ENCODE measurements at regions not wholly inside any gene's neighbourhood (a gene's known extent, or its start where the extent isn't known, plus 50 kb on each side); places are given as distances from the start of the nearest gene placed in this dataset.
"Not testable (repeated sequence)": the region's sequence is repeated elsewhere in the genome, so short reads cannot be mapped to it uniquely, and the experiment has no call there.

DNA sequence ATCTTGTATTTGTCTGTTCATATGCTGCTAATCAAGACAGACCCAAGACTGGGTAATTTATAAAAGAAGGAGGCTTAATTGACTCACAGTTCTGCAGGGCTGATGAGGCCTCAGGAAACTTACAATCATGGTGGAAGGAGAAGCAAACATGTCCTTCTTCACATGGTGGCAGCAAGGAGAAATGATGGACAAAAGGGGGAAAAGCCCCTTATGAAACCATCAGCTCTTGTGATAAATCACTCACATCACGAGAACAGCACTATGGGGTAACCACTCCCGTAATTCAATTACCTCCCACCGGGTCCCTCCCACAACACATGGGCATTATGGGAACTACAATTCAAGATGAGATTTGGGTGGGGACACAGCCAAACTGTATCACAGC is 117.0 kb downstream of the TTC6 start:
- not testable (repeated sequence) for DNase-seq

DNA sequence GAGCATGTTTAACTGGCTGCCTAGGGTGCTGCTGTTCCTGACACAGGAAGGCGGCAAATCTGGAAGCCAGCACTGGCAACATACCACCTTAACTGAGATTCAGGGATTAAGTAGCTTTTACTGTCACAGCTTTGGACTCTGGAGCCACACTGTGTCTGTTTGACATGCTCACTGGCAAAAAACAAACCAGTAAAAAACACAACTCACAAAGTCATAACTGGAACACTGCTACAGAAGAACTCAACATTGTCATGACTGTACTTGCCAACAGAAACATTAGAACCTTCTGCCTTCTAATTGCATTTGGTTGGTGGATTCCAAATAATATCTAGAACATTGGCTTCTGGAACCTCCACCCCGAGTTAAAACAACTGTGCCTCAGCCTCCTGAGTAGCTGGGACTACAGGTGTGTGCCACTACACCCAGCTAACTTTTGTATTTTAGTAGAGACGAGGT is 117.6 kb downstream of the TTC6 start:
- no peak for DNase-seq

DNA sequence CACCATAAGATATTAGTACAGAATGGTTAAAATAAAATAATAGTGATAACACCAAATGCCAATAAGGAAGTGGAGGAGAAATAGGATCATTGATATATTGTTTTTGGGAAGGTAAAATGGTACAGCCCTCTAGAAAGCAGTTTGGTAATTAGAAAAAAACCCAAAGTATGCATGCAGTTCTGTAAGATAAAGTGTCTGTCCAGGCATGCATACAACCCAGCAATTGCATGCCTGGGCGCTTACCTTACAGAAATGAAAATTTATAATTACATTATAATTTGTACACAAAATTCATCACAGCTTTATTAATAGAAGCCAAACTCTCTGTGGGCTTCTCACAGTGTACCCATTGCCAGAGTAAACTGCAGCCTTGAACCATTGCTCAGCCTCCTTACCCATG is 124.7 kb downstream of the TTC6 start:
- no peak for DNase-seq

DNA sequence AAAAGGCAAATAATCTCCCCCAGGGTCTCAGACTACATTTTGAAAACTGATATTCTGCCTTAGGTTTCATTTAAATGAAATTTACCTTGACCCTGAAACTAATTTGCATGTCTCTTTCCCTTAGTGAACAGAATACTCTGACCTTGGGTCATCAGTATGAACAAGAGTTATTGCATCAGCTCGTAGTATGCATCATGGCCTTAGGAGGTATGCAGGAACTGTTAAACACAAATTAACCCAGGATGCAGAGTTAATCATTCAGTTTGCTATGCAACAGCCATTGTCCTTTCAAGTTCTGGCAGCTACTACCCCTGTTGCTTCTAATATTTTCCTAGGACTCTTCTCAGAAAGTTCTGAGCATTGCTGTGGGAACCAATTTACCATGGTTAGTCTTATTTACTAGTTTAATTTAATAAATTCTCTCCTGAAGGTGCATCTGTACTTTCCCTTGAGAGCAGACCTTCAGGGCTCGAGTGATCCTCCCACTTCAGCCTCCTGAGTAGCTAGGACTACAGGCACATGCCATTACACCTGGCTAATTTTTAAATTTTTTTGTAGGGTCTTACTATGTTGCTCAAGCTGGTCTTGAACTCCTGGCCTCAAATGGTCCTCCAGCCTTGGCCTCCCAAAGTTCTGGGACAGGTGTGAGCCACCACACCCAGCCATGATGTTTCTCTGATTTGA is 126.7 kb downstream of the TTC6 start:
- no peak for DNase-seq

DNA sequence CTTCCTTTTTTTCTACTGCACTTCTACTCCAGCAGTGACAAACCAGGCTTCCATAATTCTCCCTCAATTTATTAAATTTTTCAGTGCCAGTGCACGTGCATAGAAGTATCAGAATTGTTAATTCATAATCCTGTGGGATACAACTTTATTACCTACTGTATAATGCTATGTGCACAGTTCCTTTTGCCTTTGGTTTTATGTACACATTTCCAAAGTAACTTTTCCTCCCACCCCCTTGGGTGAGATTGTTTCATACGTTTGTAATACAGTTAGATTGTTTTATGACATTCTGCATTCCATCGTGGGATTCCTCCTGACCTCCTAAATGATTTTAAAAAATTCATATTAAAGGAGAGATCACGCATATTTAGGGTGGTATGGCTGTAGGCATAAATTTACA is 128.1 kb downstream of the TTC6 start:
- DNase-seq, result no peak

DNA sequence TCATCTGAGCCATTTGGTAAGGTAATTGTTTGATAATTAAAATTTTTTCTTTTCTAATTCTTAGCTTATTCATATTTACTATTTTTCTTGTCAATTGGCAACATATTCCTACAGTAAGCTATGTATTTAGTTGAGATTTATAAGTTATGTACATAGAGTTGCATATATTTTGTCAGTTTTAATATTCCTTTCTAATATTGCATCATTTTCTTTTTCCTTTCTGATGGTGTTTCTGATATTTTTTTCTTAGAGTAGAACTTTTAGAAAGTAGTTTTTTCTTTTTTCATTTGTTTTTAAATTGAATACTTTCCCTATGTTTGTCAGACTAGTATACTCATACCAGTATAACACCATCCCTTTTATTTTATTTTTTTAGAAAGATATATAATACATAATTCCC is 131.3 kb downstream of the TTC6 start:
- DNase-seq, result no peak

DNA sequence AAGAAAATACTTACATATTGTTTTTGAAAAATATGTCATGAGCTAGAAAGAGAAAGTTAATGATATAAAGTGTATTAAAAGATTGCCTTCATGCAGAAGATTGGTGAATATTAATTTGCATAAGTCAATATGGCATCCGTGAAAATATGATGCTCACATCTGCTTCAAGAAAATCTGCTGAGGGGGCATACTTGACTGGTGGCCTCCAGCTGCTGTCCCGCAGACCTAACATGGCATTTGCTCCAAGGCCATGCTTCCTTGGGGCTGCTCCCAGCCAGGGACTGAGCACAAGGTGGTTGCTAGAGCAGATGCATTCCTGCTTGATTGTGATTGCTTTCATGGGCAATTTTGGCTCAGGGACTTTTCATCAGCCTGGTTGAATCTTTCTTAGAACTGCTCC is 133.8 kb downstream of the TTC6 start:
- DNase-seq, result no peak

DNA sequence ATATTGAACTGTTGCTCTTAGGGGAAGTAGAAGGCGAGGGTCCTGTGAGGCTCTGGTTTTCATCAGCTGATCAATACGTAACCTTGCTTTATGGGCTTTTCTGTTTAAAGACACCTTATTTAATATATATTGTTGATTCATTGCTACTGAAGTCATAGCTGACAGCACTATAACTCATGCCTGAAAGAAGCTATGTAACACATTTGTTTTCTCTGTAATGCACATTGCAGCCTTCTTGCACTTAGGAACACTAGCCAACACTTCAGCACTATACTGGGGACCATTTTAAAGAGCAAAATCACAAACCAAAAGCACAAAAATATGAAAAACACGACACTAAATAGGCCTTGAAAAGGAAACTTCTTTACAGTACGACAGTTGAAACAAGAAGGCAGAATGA is 135.7 kb downstream of the TTC6 start:
- DNase-seq, result no peak

DNA sequence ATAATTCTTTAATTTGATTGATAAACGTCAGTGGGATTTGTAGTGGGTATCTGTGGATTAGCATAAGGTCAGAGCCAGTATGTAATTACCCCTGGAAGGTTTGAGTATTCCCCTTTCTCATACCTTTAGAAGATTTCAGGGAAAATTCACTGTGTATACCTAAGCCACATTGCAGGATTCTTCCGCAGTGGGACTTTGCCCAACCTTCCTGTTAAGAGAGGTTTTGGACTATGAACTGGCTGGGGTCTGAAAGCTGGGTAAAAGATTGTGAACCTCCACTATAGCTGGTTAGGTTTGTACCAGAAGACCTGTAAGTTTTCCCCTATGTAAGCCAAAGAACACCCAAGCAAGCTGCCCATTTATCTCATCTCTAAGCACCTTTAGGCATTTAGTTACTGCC is 150.2 kb downstream of the TTC6 start:
- DNase-seq, result no peak

DNA sequence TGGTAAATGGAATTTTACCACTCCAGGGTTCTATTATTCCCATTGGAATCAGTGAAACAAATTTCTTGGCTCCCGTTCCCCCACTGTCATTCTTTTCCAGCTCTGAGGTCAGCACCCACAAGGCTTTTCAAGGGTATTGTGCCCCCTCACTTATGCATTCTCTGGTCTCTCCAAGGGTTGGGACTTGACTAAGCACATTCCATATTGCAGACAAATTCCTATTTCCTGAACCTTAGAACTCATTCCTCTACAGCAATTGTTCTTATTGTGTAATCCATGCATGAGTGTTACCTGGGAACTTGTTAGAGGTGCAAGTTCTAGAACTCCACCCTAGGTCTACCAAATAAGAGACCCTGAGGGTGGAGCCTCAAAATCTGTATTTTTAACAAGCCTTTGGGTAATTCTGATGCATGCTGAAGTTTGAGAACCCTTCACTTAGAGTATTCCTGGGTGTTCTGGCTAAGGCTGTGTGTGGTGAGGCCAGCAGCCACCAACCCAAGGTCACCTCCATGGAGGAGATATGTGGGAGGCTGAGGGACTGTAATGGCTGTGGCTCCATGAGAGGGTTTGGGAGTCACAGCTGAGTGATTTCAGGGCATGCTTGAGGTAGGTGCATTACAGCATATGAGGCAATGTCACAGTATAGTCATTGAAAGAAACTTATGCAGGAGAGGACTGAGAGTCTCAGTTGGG is 150.9 kb downstream of the TTC6 start:
- no peak for DNase-seq

DNA sequence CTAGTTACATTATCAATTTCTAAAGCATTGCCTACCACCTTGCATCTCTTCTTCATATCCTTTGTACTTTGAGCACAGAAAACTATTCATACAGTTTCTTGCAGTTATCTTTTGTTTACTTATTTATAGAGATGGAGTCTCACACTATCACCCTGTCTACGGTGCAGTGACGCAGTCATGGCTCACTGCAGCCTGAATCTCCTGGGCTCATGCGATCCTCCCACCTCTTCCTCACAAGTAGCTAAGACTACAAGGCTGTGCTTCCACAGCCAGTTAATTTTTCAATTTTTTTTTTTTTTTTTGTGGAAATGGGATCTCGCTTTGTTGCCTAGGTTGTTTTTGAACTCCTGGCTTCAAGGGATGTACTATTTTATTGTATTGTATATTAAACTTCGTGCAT is 158.0 kb downstream of the TTC6 start:
- no peak for DNase-seq

DNA sequence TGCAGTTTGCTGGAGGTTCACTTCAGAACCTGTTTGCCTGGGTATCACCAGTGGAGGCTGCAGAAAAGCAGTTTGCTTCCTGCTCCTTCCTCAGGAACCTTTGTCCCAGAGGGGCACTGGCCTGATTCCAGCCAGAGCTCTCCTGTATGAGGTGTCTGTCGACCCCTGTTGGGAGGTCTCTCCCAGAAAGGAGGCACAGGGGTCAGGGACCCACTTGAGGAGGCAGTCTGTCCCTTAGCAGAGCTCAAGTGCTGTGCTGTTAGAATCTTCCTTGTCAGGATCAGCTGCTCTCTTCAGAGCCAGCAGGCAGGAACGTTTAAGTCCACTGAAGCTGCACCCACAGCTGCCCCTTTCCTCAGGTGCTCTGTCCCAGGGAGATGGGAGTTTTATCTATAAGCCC is 164.8 kb downstream of the TTC6 start:
- DNase-seq, result not testable (repeated sequence)

DNA sequence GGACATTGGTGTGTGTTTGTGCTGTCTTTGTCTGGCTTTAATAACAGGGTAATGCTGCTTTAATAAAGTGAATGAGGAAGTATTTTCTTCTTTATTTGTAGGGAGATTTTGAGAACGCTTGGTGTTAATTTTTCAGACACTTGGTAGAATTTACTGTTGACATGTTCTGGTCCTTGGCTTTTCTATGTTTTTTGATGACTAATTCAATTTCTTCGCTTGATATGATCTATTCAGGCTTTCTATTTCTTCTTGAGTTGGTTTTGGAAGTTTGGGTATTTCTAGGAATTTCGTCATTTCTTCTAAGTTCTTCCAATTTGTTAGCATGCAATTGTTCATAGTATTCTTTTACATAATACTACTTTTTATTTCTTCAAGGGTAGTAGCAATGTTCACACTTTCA is 167.8 kb downstream of the TTC6 start:
- no peak for DNase-seq

DNA sequence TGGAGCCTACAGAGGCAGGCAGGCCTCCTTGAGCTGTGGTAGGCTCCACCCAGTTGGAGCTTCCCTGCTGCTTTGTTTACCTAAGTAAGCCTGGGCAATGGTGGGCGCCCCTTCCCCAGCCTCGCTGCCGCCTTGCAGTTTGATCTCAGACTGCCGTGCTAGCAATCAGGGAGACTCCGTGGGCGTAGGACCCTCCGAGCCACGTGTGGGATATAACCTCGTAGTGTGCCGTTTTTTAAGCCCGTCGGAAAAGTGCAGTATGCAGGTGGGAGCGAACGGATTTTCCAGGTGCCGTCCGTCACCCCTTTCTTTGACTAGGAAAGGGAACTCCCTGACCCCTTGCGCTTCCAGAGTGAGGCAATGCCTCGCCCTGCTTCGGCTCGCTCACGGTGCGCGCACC is 176.9 kb downstream of the TTC6 start:
- DNase-seq, result not testable (repeated sequence)

DNA sequence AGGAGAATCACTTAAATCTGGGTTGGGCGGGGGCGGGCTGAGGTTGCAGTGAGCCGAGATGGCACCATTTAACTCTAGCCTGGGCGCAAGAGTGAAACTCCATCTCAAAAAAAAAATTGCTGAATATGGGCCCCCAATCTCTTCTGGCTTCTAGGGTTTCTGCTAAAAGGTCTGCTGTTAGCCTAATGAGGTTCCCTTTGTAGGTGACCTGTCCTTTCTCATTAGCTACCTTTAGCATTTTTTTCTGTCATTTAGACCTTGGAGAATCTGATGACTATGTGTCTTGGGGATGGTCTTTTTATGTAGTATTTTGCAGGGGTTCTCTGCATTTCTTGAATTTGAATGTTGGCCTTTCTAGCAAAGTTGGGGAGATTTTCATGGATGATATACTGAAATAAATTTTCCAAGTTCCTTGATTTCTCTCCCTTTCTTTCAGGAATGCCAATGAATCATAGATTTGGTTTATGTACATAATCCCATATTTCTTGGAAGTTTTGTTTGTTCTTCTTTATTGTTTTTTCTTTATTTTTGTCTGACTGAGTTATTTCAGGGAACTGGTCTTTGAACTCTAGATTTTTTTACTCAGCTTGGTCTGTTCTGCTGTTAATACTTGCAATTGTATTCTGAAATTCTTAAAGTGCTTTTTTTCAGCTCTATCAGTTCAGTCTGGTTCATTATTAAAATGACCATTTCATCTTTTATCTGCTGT is 181.5 kb downstream of the TTC6 start:
- no peak for DNase-seq

DNA sequence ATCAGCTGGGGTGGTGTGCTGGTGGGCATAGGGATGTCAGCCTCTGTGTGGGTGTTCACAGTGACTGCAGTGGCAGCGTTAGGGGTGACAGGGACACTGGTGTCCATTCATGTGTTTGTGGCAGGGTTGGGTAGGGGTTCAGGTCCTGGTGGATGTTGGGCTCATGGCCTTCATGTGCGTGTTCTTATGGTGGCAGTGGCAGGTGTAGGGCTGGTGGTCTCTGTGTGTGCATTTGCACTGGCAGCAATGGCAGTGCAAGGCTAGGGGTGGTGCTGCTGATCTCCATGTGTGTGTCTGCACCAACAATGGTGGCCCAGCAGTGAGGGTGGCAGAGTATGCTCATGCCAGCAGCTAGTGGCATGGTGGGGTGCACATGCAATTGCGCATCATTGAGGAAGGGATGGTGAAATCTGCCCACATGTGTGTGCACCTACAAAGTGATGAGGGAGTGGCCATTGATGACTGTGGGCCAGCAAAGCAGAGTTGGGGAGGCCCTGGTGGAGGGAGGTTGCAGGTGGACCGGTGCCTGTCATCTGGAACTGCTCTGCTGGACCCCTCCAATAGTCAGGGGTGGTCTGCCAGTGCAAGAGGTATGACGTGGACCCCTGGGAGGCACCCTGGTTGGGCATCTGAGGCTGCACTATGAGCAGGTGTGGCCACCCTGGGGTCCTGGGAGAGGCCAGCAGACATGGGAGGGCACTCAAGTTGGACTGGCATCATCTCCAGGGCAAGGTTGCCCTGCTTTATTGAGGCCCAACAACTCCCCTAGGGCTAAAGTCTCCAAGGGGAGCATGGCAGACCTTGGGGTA is 182.9 kb downstream of the TTC6 start:
- no peak for DNase-seq

DNA sequence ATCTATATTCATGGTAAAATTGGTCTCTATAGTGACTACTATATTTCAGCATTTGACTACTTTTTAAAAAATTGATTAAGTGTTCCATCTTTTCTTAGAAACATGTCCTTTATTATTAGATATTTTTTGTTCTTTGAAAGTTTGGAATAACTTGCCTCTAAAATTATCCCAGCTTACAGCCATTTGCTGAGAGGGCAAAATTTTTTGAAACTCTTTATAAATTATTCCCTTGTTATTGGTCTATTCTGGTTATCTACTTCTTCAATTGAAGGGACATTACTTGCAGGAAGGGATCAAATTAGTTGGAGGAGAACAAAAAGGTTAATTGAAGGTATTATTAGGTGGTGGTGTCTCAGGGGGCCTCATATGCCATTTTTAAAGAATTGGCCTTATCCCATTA is 184.1 kb downstream of the TTC6 start:
- DNase-seq, result no peak

DNA sequence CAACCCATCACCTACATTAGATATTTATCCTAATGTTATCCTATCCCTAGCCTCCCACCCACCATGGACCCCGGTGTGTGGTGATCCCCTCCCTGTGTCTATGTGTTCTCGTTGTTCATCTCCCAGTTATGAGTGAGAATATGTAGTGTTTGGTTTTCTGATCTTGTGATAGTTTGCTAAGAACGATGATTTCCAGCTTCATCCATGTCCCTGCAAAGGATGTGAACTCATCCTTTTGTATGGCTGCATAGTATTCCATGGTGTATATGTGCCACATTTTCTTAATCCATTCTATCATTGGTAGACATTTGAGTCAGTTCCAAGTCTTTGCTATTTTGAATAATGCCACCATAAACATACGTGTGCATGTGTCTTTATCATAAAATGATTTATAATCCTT is 185.3 kb downstream of the TTC6 start:
- DNase-seq, result not testable (repeated sequence)

DNA sequence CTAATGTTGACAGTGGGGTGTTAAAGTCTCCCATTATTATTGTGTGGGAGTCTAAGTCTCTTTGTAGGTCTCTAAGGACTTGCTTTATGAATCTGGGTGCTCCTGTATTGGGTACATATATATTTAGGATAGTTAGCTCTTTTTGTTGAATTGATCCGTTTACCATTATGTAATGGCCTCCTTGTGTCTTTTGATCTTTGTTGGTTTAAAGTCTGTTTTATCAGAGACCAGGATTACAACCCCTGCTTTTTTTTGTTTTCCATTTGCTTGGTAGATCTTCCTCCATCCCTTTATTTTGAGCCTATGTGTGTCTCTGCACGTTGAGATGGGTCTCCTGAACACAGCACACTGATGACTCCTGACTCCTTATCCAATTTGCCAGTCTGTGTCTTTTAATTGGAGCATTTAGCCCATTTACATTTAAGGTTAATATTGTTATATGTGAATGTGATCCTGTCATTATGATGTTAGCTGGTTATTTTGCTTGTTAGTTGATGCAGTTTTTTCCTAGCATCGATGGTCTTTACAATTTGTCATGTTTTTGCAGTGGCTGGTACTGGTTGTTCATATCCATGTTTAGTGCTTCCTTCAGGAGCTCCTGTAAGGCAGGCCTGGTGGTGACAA is 188.9 kb downstream of the TTC6 start:
- DNase-seq, result not testable (repeated sequence)

DNA sequence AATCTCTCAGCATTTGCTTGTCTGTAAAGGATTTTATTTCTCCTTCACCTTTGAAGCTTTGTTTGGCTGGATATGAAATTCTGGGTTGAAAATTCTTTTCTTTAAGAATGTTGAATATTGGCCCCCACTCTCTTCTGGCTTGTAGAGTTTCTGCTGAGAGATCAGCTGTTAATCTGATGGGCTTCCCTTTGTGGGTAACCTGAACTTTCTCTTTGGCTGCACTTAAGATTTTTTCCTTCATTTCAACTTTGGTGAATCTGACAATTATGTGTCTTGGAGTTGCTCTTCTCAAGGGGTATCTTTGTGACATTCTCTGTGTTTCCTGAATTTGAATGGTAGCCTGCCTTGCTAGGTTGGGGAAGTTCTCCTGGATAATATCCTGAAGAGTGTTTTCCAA is 189.4 kb downstream of the TTC6 start:
- not testable (repeated sequence) for DNase-seq

DNA sequence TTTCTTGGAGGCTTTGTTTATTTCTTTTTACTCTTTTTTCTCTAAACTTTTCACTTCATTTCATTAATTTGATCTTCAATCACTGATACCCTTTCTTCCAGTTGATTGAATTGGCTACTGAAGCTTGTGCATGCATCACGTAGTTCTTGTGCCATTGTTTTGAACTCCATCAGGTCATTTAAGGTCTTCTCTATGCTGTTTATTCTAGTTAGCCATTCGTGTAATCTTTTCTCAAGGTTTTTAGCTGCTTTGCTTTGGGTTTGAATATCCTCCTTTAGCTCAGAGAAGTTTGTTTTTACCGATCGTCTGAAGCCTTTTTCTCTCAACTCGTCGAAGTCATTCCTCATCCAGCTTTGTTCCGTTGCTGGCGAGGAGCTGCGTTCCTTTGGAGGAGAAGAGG is 189.9 kb downstream of the TTC6 start:
- not testable (repeated sequence) for DNase-seq

DNA sequence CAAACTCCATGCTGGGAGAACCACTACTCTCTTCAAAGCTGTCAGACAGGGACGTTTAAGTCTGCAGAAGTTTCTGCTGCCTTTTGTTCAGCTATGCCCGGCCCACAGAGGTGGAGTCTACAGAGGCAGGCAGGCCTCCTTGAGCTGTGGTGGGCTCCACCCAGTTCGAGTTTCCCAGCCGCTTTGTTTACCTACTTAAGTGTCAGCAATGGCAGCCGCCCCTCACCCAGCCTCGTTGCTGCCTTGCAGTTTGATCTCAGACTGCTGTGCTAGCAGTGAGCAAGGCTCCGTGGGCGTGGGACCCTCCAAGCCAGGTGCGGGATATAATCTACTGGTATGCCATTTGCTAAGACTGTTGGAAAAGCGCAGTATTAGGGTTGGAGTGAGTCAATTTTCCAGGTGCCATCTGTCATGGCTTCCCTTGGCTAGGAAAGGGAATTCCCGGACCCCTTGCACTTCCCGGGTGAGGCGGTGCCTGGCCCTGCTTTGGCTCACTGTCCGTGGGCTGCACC is 190.7 kb downstream of the TTC6 start:
- not testable (repeated sequence) for DNase-seq
